Astrocyte of the cerebellum (primary cell): ENCODE measurements at regions not wholly inside any gene's neighbourhood (a gene's known extent, or its start where the extent isn't known, plus 50 kb on each side); places are given as distances from the start of the nearest gene placed in this dataset.

Source experiments
- DNase-seq: peaks from one replicate; pipeline ENCODE4 v3.0.0-alpha.2; 2011; ENCODE audit warnings: low read depth
- H3K4me3 ChIP-seq: 2 replicates; pipeline ENCODE4 v1.5.1; 2011; ENCODE audit warnings: mild to moderate bottlenecking, low read depth, low read length, moderate library complexity
- CTCF ChIP-seq: IDR thresholded peaks from 2 replicates; pipeline ENCODE4 v1.5.1; 2012; ENCODE audit warnings: low read length, low read depth, moderate library complexity, mild to moderate bottlenecking; ENCODE audit errors: missing control alignments
- in situ Hi-C: cut with HindIII; loops from 2 replicates; pipeline ENCODE4 v1.10.0; 2017; ENCODE audit warnings: low sequenced_read_pairs

GRCh38 chr10:6734286-6734685 lies 154.2 kb upstream of the PRKCQ start:
- in situ Hi-C loops, result no loop called here
- DNase-seq, result no peak
- TF ChIP-seq CTCF, result no peak
- no peak overlapping the region for H3K4me3 ChIP-seq

GRCh38 chr10:6729861-6730344 lies 149.8 kb upstream of the PRKCQ start:
- TF ChIP-seq CTCF, result no peak
- no peak for DNase-seq
- H3K4me3 ChIP-seq, result no peak overlapping the region
- in situ Hi-C loops, result loop anchor here (5.0 kb wide), 1 partner anchor 52 kb away; no protein-coding TSS in a partner anchor

GRCh38 chr10:6729071-6729774 lies 149.1 kb upstream of the PRKCQ start:
- in situ Hi-C loops, result loop anchor here (5.0 kb wide), 1 partner anchor 53 kb away; no protein-coding TSS in a partner anchor
- no peak for TF ChIP-seq CTCF
- no peak overlapping the region for H3K4me3 ChIP-seq
- no peak for DNase-seq

- DNase-seq, result no peak
- TF ChIP-seq CTCF, result no peak
- in situ Hi-C loops, result loop anchor here (5.0 kb wide), 1 partner anchor 55 kb away; no protein-coding TSS in a partner anchor
- no peak overlapping the region for H3K4me3 ChIP-seq
Measured at GRCh38 chr10:6726924-6727323, 146.8 kb upstream of the PRKCQ start.

GRCh38 chr10:6722616-6723004 lies 142.5 kb upstream of the PRKCQ start:
- no peak for TF ChIP-seq CTCF
- DNase-seq, result no peak

GRCh38 chr10:6721964-6722615 lies 142.0 kb upstream of the PRKCQ start:
- no peak overlapping the region for H3K4me3 ChIP-seq
- no peak for TF ChIP-seq CTCF
- in situ Hi-C loops, result no loop called here
- peak; percentile 79 for DNase-seq

More at GRCh38 chr10:6722616-6723004, 142.5 kb upstream of the PRKCQ start:
- no peak overlapping the region for H3K4me3 ChIP-seq
- in situ Hi-C loops, result no loop called here
